Esophagus mucosa (tissue), 1 donor: ENCODE measurements at regions not wholly inside any gene's neighbourhood (a gene's known extent, or its start where the extent isn't known, plus 50 kb on each side); places are given as distances from the start of the nearest gene placed in this dataset.

Experiments
- ATAC-seq: fragments of 200-7000 bp; cut with Tn5 transposase; one replicate; pipeline ENCODE4 v1.9.1; 2020
- donor health status: DM: yes; HTN: yes; CAD: no.

GRCh38 chr22:47392054-47392347, 629.6 kb downstream of the TBC1D22A start:
- ATAC-seq: no peak

GRCh38 chr22:47391169-47392053, 629.0 kb downstream of the TBC1D22A start:
- no peak for ATAC-seq

- no peak for ATAC-seq
These were observed 627.8 kb downstream of the TBC1D22A start for GRCh38 chr22:47390026-47390970.

GRCh38 chr22:47389201-47389600, 626.8 kb downstream of the TBC1D22A start:
- ATAC-seq: no peak

- no peak for ATAC-seq
These were observed 626.3 kb downstream of the TBC1D22A start for GRCh38 chr22:47388778-47389177.

- ATAC-seq: no peak
These were observed 625.9 kb downstream of the TBC1D22A start for GRCh38 chr22:47388331-47388730.

GRCh38 chr22:47386812-47387510, 624.5 kb downstream of the TBC1D22A start:
- no peak for ATAC-seq

- no peak for ATAC-seq
These were observed 622.5 kb downstream of the TBC1D22A start for GRCh38 chr22:47384977-47385376.

GRCh38 chr22:47382164-47382890, 619.9 kb downstream of the TBC1D22A start:
- no peak for ATAC-seq

GRCh38 chr22:47381240-47381639, 618.8 kb downstream of the TBC1D22A start:
- no peak for ATAC-seq

GRCh38 chr22:47380692-47381091, 618.2 kb downstream of the TBC1D22A start:
- ATAC-seq: no peak

GRCh38 chr22:47379037-47379436, 616.6 kb downstream of the TBC1D22A start:
- ATAC-seq: no peak

GRCh38 chr22:47377926-47378560, 615.6 kb downstream of the TBC1D22A start:
- no peak for ATAC-seq

- ATAC-seq: no peak
These were observed 614.6 kb downstream of the TBC1D22A start for GRCh38 chr22:47376901-47377505.

GRCh38 chr22:47376322-47376700, 613.9 kb downstream of the TBC1D22A start:
- no peak for ATAC-seq

- no peak for ATAC-seq
These were observed 613.3 kb downstream of the TBC1D22A start for GRCh38 chr22:47375621-47376321.

GRCh38 chr22:47374901-47375575, 612.6 kb downstream of the TBC1D22A start:
- ATAC-seq: no peak

GRCh38 chr22:47374273-47374771, 611.9 kb downstream of the TBC1D22A start:
- ATAC-seq: no peak

- ATAC-seq: no peak
These were observed 611.3 kb downstream of the TBC1D22A start for GRCh38 chr22:47373648-47374272.
